HCT116 (cell line): ENCODE measurements at regions not wholly inside any gene's neighbourhood (a gene's known extent, or its start where the extent isn't known, plus 50 kb on each side); places are given as distances from the start of the nearest gene placed in this dataset.

Source experiments
- ATAC-seq: fragments of 200-7000 bp; cut with Tn5 transposase; 2 replicates; pipeline ENCODE4 v1.9.1; 2020; ENCODE audit warnings: mild to moderate bottlenecking, moderate library complexity
- BruUV-seq: library from RNA; stranded (reverse); fragments of 400-500 nt; replicated peaks from 2 replicates; lab custom pipeline; 2021; lab: Mats Ljungman, UMichigan
- CTCF ChIA-PET: fragments of 300-600 bp; sonication (Branson Sonifier 250); formaldehyde crosslinking; loops from one replicate; lab custom pipeline; 2021; ENCODE audit warnings: antibody characterized with exemption; lab: Charles Lee
- POLR2A ChIA-PET: fragments of 300-600, 350-600 bp; sonication (Branson Sonifier 250); formaldehyde crosslinking; loops from one replicate; lab custom pipeline; 2021; ENCODE audit warnings: antibody characterized with exemption; lab: Charles Lee
- RAD21 ChIA-PET, 2 experiments: fragments of 300-600 bp; sonication (Branson Sonifier 250); formaldehyde crosslinking; loops; one replicate each; lab custom pipeline; 2023; ENCODE audit warnings: low total read pairs in 2 of 2; ENCODE audit not compliant: uncharacterized antibody in 2 of 2, unreplicated experiment in 2 of 2, low non-redundant PET in 1 of 2; lab: Charles Lee
- DNase-seq: peaks from one replicate; pipeline ENCODE4 v3.0.0-alpha.2; 2010; ENCODE audit warnings: low read depth, low spot score
- H2AFZ ChIP-seq: fragments of 200-600 bp; shearing (Covaris generic), sonication (generic); 2 replicates; pipeline ENCODE4 v1.6.1; 2017; ENCODE audit warnings: low read depth, mixed run types, mixed read lengths, antibody characterized with exemption, low read length; ENCODE audit not compliant: poor library complexity, severe bottlenecking
- H3K27ac ChIP-seq: 2 replicates; pipeline ENCODE4 v1.5.1; 2012; ENCODE audit warnings: low read depth, low read length
- H3K27me3 ChIP-seq: fragments of 200-600 bp; sonication (generic); 2 replicates; pipeline ENCODE4 v1.6.1; 2016; ENCODE audit warnings: mixed run types, low read length, mixed read lengths; ENCODE audit not compliant: insufficient read depth
- H3K36me3 ChIP-seq, 2 experiments: fragments of 200-500 bp in 1 of 2; fragments of 200-600 bp in 1 of 2; sonication (Bioruptor generic) in 1 of 2; sonication (generic) in 1 of 2; 2 replicates each; pipeline versions ENCODE4 v1.5.1 to v1.6.1; 2014 to 2016; ENCODE audit warnings: low read length in 2 of 2, inconsistent platforms in 1 of 2, mixed read lengths in 1 of 2, mixed run types in 1 of 2; ENCODE audit not compliant: insufficient read depth in 2 of 2, control insufficient read depth in 1 of 2
- H3K4me1 ChIP-seq, 2 experiments: fragments of 200-600 bp in 1 of 2; sonication (generic) in 1 of 2; 2 replicates each; pipeline versions ENCODE4 v1.5.1 to v1.6.1; 2012 to 2017; ENCODE audit warnings: low read length in 2 of 2, inconsistent platforms in 1 of 2, mild to moderate bottlenecking in 1 of 2, mixed read lengths in 1 of 2, mixed run types in 1 of 2, moderate library complexity in 1 of 2; ENCODE audit not compliant: insufficient read depth in 2 of 2, control insufficient read depth in 1 of 2
- H3K4me2 ChIP-seq: fragments of 200-600 bp; sonication (generic); 2 replicates; pipeline ENCODE4 v1.6.1; 2017; ENCODE audit warnings: mixed run types, low read length, mixed read lengths
- H3K4me3 ChIP-seq, 2 experiments: fragments of 200-600 bp in 1 of 2; sonication (generic) in 1 of 2; replicated peaks in 1 of 2; 2 replicates each; pipeline ENCODE4 v1.5.1; 2011 to 2016; ENCODE audit warnings: low read length in 2 of 2, control low read depth in 1 of 2, low read depth in 1 of 2, mild to moderate bottlenecking in 1 of 2, mixed read lengths in 1 of 2, mixed run types in 1 of 2
- H3K79me2 ChIP-seq: fragments of 200-600 bp; sonication (generic); 2 replicates; pipeline ENCODE4 v1.6.1; 2017; ENCODE audit warnings: mild to moderate bottlenecking, mixed run types, low read length, moderate library complexity, mixed read lengths; ENCODE audit not compliant: insufficient read depth
- H3K9ac ChIP-seq: fragments of 200-600 bp; sonication (generic); 2 replicates; pipeline ENCODE4 v1.6.1; 2016; ENCODE audit warnings: low read length, mixed read lengths
- H3K9me2 ChIP-seq: fragments of 200-600 bp; sonication (generic), shearing (Covaris generic); 2 replicates; pipeline ENCODE4 v1.6.1; 2017; ENCODE audit warnings: mixed run types, mild to moderate bottlenecking, moderate library complexity; ENCODE audit not compliant: insufficient read depth
- H3K9me3 ChIP-seq, 2 experiments: fragments of 200-500 bp in 1 of 2; fragments of 200-600 bp in 1 of 2; sonication (Bioruptor generic) in 1 of 2; sonication (generic) in 1 of 2; 2 replicates each; pipeline ENCODE4 v1.6.1; 2014 to 2017; ENCODE audit warnings: low read length in 2 of 2, mixed read lengths in 2 of 2, inconsistent platforms in 1 of 2, low read depth in 1 of 2, mild to moderate bottlenecking in 1 of 2, mixed run types in 1 of 2, moderate library complexity in 1 of 2; ENCODE audit not compliant: control insufficient read depth in 1 of 2, insufficient read depth in 1 of 2
- H4K20me1 ChIP-seq: fragments of 200-600 bp; sonication (generic), shearing (Covaris generic); 2 replicates; pipeline ENCODE4 v1.6.1; 2017; ENCODE audit warnings: mixed run types, mild to moderate bottlenecking, moderate library complexity; ENCODE audit not compliant: insufficient read depth
- ATF3 ChIP-seq: IDR thresholded peaks from 2 replicates; pipeline ENCODE4 v1.6.1; 2012
- CBX3 ChIP-seq: IDR thresholded peaks from 2 replicates; pipeline ENCODE4 v1.6.1; 2012; ENCODE audit warnings: low read depth
- CEBPB ChIP-seq: IDR thresholded peaks from 2 replicates; pipeline ENCODE4 v1.6.1; 2012; ENCODE audit warnings: low read depth
- CTCF ChIP-seq, 3 experiments: fragments of 200-600 bp in 1 of 3; sonication (generic) in 1 of 3; IDR thresholded peaks in 2 of 3; conservative IDR thresholded peaks in 1 of 3; 2 replicates each; pipeline ENCODE4 v1.5.1; 2012 to 2017; ENCODE audit warnings: low read depth in 2 of 3, low read length in 2 of 3, antibody characterized with exemption in 1 of 3, borderline replicate concordance in 1 of 3, control low read depth in 1 of 3, mild to moderate bottlenecking in 1 of 3, mixed read lengths in 1 of 3, mixed run types in 1 of 3, moderate library complexity in 1 of 3; ENCODE audit not compliant: insufficient read depth in 1 of 3
- EGR1 ChIP-seq: IDR thresholded peaks from 2 replicates; pipeline ENCODE4 v1.6.1; 2012; ENCODE audit warnings: low read depth
- EZH2 ChIP-seq: fragments of 200-600 bp; sonication (generic); IDR thresholded peaks from 2 replicates; pipeline ENCODE4 v1.6.1; 2017; ENCODE audit warnings: antibody characterized with exemption, mixed run types
- EZH2phosphoT487 ChIP-seq: fragments of 200-600 bp; IDR thresholded peaks from 2 replicates; pipeline ENCODE4 v1.6.1; 2018; ENCODE audit warnings: antibody characterized with exemption, borderline replicate concordance
- FOSL1 ChIP-seq: IDR thresholded peaks from 2 replicates; pipeline ENCODE4 v1.6.1; 2012; ENCODE audit warnings: low read depth
- POLR2A ChIP-seq: IDR thresholded peaks from 2 replicates; pipeline ENCODE4 v1.7.0; 2011; ENCODE audit warnings: borderline replicate concordance; ENCODE audit not compliant: insufficient read depth, insufficient read length; ENCODE audit errors: extremely low read depth
- RAD21 ChIP-seq: IDR thresholded peaks from 2 replicates; pipeline ENCODE4 v1.6.1; 2012; ENCODE audit warnings: low read depth, mild to moderate bottlenecking
- SIN3A ChIP-seq: IDR thresholded peaks from 2 replicates; pipeline ENCODE4 v1.6.1; 2012; ENCODE audit warnings: low read depth
- SRF ChIP-seq: IDR thresholded peaks from 2 replicates; pipeline ENCODE4 v1.6.1; 2012; ENCODE audit warnings: low read depth
- TCF7L2 ChIP-seq: IDR thresholded peaks from 2 replicates; pipeline ENCODE4 v1.7.0; 2011; ENCODE audit warnings: borderline replicate concordance, inconsistent platforms; ENCODE audit not compliant: insufficient read depth, insufficient read length; ENCODE audit errors: extremely low read depth
- YY1 ChIP-seq: IDR thresholded peaks from 2 replicates; pipeline ENCODE4 v1.6.1; 2011; ENCODE audit warnings: low read length, low read depth, moderate library complexity, mild to moderate bottlenecking; ENCODE audit not compliant: insufficient replicate concordance; ENCODE audit errors: extremely low read depth
- ZFX ChIP-seq: fragments of 450-650 bp; IDR thresholded peaks from 2 replicates; pipeline ENCODE4 v1.6.1; 2017
- ZNF274 ChIP-seq: fragments of 200-500 bp; sonication (Bioruptor generic); IDR thresholded peaks from 2 replicates; pipeline ENCODE4 v1.6.1; 2014; ENCODE audit warnings: mild to moderate bottlenecking, low read depth, low read length, inconsistent platforms
- intact Hi-C: fragments of 100-400 bp; cut with micrococcal nuclease; formaldehyde crosslinking; loops from 2 replicates; pipeline ENCODE4 v1.10.0; 2022
- TF ChIP-seq, protein P1 (sequence below): IDR thresholded peaks from 2 replicates; pipeline ENCODE4 v1.6.1; 2012; ENCODE audit warnings: low read depth

- Histone ChIP-seq H3K27ac (no peak overlapping the region), H3K79me2 (no peaks in the 10 kb centered on the region), H2AFZ (no peak overlapping the region), H3K9me2 (no peaks in the 10 kb centered on the region), H3K9me3 (no peaks in the 10 kb centered on the region), H3K4me3 (no peak overlapping the region), H3K4me1 (peaks cover 0 to 6% of the 10 kb centered on the region in 2 experiments; a peak in 2 of 4 replicates), H3K27me3 (no peaks in the 10 kb centered on the region), H3K36me3 (no peaks in the 10 kb centered on the region)
- ATAC-seq: no peak
- intact Hi-C loops: no loop called here
- BruUV-seq: no TSS peak
- POLR2A ChIA-PET: no interaction called here
- TF ChIP-seq TCF7L2 (no peak), YY1 (no peak), SRF (no peak), RAD21 (no peak), ZNF274 (no peak), EZH2 (no peak), CBX3 (no peak), CTCF (IDR thresholded peaks at IDR 0.05 in 2 of 3, conservative IDR thresholded peaks at IDR 0.05 in 1 of 3; ENCODE audit: borderline replicate concordance in 1 of 3, insufficient read depth in 1 of 3, low read depth in 2 of 3, low read length in 2 of 3) (no peak), SIN3A (no peak), CEBPB (no peak), POLR2A (no peak), ZFX (no peak), EZH2phosphoT487 (no peak), FOSL1 (no peak), EGR1 (no peak), ATF3 (no peak)
- TF ChIP-seq, protein P1, sequence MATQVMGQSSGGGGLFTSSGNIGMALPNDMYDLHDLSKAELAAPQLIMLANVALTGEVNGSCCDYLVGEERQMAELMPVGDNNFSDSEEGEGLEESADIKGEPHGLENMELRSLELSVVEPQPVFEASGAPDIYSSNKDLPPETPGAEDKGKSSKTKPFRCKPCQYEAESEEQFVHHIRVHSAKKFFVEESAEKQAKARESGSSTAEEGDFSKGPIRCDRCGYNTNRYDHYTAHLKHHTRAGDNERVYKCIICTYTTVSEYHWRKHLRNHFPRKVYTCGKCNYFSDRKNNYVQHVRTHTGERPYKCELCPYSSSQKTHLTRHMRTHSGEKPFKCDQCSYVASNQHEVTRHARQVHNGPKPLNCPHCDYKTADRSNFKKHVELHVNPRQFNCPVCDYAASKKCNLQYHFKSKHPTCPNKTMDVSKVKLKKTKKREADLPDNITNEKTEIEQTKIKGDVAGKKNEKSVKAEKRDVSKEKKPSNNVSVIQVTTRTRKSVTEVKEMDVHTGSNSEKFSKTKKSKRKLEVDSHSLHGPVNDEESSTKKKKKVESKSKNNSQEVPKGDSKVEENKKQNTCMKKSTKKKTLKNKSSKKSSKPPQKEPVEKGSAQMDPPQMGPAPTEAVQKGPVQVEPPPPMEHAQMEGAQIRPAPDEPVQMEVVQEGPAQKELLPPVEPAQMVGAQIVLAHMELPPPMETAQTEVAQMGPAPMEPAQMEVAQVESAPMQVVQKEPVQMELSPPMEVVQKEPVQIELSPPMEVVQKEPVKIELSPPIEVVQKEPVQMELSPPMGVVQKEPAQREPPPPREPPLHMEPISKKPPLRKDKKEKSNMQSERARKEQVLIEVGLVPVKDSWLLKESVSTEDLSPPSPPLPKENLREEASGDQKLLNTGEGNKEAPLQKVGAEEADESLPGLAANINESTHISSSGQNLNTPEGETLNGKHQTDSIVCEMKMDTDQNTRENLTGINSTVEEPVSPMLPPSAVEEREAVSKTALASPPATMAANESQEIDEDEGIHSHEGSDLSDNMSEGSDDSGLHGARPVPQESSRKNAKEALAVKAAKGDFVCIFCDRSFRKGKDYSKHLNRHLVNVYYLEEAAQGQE: no peak
- TF ChIP-seq, all 23 proteins: peak for 0
- no peak for DNase-seq
- ChIA-PET RAD21 (no interaction called here), CTCF (no interaction called here)
- H4K20me1 ChIP-seq: no peaks in the 10 kb centered on the region
- no peak overlapping the region for H3K9ac ChIP-seq
- H3K4me2 ChIP-seq: no peak overlapping the region
Observed at GRCh38 chr6:139496654-139497344, 122.4 kb upstream of the CITED2 start.
